H1 (cell line): ENCODE measurements at regions not wholly inside any gene's neighbourhood (a gene's known extent, or its start where the extent isn't known, plus 50 kb on each side); places are given as distances from the start of the nearest gene placed in this dataset.

Experiments used
- BACH1 ChIP-seq: IDR thresholded peaks from 2 replicates; pipeline ENCODE4 v1.6.1; 2012; ENCODE audit warnings: low read length, improper control_type of control experiment
- CTBP2 ChIP-seq: IDR thresholded peaks from 2 replicates; pipeline ENCODE4 v1.7.0; 2011; ENCODE audit warnings: borderline replicate concordance, mild to moderate bottlenecking, moderate library complexity, mixed read lengths, low read length; ENCODE audit not compliant: insufficient read depth, insufficient read length
- SRF ChIP-seq: IDR thresholded peaks from 2 replicates; pipeline ENCODE4 v1.6.1; 2011; ENCODE audit warnings: mild to moderate bottlenecking, low read depth, low read length, moderate library complexity
- TAF7 ChIP-seq: optimal IDR thresholded peaks from 2 replicates; pipeline ENCODE3; 2011; ENCODE audit warnings: low read depth, mild to moderate bottlenecking, inconsistent platforms, low read length, moderate library complexity, borderline replicate concordance
- YY1 ChIP-seq: IDR thresholded peaks from 2 replicates; pipeline ENCODE4 v1.6.1; 2011; ENCODE audit warnings: low read depth, mild to moderate bottlenecking, low read length

- TF ChIP-seq SRF: no peak
- TF ChIP-seq YY1: no peak
- TF ChIP-seq TAF7: no peak
- TF ChIP-seq CTBP2: no peak
- no peak for TF ChIP-seq BACH1
Measured at GRCh38 chr3:188051801-188052168, 102.2 kb upstream of the LPP start (continued).
